ENCODE measurements at regions not wholly inside any gene's neighbourhood (a gene's known extent, or its start where the extent isn't known, plus 50 kb on each side); places are given as distances from the start of the nearest gene placed in this dataset.

- TF ChIP-seq TAF1 (IDR thresholded peaks at IDR 0.05; ENCODE audit: borderline replicate concordance, low read depth, low read length), result no peak
- TF ChIP-seq POLR2AphosphoS5 (IDR thresholded peaks at IDR 0.05; ENCODE audit: low read depth, low read length), result no peak
Observed at GRCh38 chr5:51172903-51173626, 210.2 kb upstream of the ISL1 start.
